DMS53 treated with DMSO at 0.1 percent for 48 hours (cell line): ENCODE measurements at regions not wholly inside any gene's neighbourhood (a gene's known extent, or its start where the extent isn't known, plus 50 kb on each side); places are given as distances from the start of the nearest gene placed in this dataset.
"Not testable (repeated sequence)": the region's sequence is repeated elsewhere in the genome, so short reads cannot be mapped to it uniquely, and the experiment has no call there.

Experiments
- DNase-seq: peaks from one replicate; lab custom pipeline; 2025; ENCODE audit not compliant: unreplicated experiment; lab: John Stamatoyannopoulos, UW

DNA sequence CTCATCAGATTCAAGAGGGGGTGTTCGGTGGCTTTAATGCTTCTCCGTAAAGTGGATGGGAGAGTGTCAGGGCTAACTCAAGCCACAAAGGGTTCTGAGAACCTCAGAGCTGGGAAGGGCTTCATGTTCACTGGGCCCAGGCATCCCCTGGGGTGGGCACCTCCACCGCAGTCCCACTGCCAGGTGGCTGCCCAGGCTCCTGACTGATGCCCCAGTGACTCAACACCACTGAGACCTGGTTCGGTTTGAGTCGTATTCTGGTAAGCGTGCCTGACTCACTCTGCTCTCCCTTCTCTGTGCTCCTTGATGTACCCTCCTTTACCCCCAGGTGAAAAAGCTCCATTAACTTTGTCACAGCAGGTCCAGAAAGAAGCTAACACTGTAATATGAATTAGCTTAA, 304.6 kb downstream of the RPLP1 start:
- DNase-seq, result no peak

DNA sequence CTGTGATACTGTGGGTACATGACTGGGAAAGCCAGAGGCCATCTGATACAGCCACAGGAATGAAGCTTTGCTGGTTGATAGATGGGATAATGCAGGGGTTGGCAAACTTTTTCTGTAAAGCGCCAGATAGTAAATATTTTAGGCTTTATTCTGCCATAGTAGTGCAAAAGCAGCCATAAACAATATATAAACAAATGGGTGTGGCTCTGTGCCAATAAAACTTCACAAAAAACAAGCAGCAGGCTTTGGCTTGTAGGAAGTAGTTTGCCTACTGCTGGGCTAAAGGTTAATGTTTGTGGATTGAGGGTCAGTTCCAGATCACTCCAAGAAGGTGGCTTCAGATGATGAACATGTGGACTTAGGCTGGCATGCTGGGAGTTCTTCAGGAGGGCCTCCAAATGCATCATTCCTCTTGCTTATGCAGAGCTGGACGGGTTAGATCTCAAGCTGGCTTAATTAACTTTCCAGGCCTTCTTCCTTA, 305.7 kb downstream of the RPLP1 start:
- no peak for DNase-seq

- DNase-seq, result no peak
Observed at GRCh38 chr15:69758810-69759790, 306.5 kb downstream of the RPLP1 start.

- DNase-seq, result no peak
Observed at GRCh38 chr15:69760258-69760845, 307.7 kb downstream of the RPLP1 start.

- DNase-seq, result no peak
Observed at GRCh38 chr15:69760890-69761568, 308.4 kb downstream of the RPLP1 start.

- DNase-seq, result no peak
Observed at GRCh38 chr15:69762373-69763148, 309.9 kb downstream of the RPLP1 start.

GRCh38 chr15:69763831-69764230, 311.2 kb downstream of the RPLP1 start:
- no peak for DNase-seq

GRCh38 chr15:69766156-69766555, 313.5 kb downstream of the RPLP1 start:
- DNase-seq, result no peak

GRCh38 chr15:69767191-69767590, 314.6 kb downstream of the RPLP1 start:
- no peak for DNase-seq

- DNase-seq, result not testable (repeated sequence)
Observed at GRCh38 chr15:69769336-69769735, 316.7 kb downstream of the RPLP1 start.

- DNase-seq, result not testable (repeated sequence)
Observed at GRCh38 chr15:69774258-69774657, 321.6 kb downstream of the RPLP1 start.

- DNase-seq, result not testable (repeated sequence)
Observed at GRCh38 chr15:69774711-69775110, 322.1 kb downstream of the RPLP1 start.

DNA sequence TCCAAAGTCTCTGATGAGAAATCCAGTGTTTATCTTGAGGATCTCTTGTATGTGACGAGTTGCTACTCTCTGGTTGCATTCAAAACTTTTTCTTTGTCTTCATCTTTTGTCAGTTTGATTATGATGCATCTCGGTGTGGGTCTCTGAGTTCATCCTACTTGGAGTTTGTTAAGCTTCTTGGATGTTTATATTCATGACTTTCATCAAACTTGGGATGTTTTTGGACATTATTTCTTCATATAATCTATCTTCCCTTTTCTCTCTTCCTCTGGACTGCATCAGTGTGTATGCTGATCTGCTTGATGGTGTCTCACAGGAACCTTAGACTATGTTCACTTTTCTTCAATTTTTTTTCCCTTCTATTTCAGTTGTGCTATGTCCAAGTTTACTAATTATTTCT, 320.4 kb downstream of the TLE3 start:
- no peak for DNase-seq

GRCh38 chr15:69780374-69780773, 317.3 kb downstream of the TLE3 start:
- DNase-seq, result no peak

GRCh38 chr15:69780981-69781380, 316.7 kb downstream of the TLE3 start:
- no peak for DNase-seq

- no peak for DNase-seq
Observed at GRCh38 chr15:69781411-69782125, 316.1 kb downstream of the TLE3 start.

- DNase-seq, result no peak
Observed at GRCh38 chr15:69782139-69782658, 315.5 kb downstream of the TLE3 start.

DNA sequence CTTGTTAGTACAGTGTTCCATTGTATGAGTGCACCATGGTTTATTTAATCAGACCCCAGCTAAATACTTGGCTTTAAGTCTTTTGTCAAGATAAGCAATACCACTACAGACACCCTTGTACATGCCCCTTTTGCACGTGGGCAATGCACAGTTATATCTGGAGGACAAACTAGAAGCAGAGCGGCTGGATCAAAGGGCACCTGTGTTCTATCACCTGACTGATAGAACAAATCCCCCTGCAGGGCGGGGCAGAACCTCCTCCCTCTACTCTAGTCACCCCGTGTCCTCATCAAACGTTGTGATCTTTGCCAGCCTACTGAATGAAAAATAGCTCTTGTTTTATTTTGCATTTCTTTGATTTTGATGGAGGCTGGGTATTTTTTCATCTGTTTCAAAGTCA, 314.9 kb downstream of the TLE3 start:
- peak; percentile 14 for DNase-seq

DNA sequence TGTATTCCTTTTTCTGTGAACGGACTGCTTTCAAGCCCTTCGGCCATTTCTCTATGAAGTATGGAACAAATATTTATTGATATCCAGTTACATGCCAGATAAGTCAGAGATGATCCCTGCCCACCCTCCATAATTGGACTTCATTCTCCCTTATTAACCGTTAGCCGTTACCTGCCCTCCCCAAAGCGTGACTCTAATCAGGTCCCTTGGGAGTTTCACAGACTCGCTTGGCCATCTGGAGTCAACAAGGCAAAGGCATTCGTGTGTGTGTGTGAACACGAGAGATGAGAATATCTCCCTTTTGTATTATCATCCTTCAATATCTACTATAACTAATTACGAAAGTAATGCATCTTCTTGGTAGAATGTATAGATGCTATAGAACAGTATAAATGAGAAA, 314.5 kb downstream of the TLE3 start:
- no peak for DNase-seq
